Loucy (cell line): ENCODE measurements at regions not wholly inside any gene's neighbourhood (a gene's known extent, or its start where the extent isn't known, plus 50 kb on each side); places are given as distances from the start of the nearest gene placed in this dataset.

Experiments
- H2AFZ ChIP-seq: fragments of 200-600 bp; sonication (generic); 2 replicates; pipeline ENCODE4 v1.6.0; 2016; ENCODE audit warnings: antibody characterized with exemption, mild to moderate bottlenecking, low read length, moderate library complexity
- H3F3A ChIP-seq: fragments of 200-600 bp; 2 replicates; pipeline ENCODE4 v1.6.0; 2016; ENCODE audit warnings: antibody characterized with exemption, low read depth, mild to moderate bottlenecking
- H3K27me3 ChIP-seq: fragments of 200-600 bp; sonication (generic); 2 replicates; pipeline ENCODE4 v1.6.1; 2014; ENCODE audit warnings: low read length, mild to moderate bottlenecking; ENCODE audit not compliant: insufficient read depth, poor library complexity, severe bottlenecking
- H3K36me3 ChIP-seq: fragments of 200-600 bp; sonication (generic); 2 replicates; pipeline ENCODE4 v1.6.1; 2016; ENCODE audit warnings: low read length; ENCODE audit not compliant: insufficient read depth
- H3K4me1 ChIP-seq: fragments of 200-600 bp; sonication (generic); 2 replicates; pipeline ENCODE4 v1.5.1; 2014; ENCODE audit warnings: low read length, mild to moderate bottlenecking; ENCODE audit not compliant: insufficient read depth, poor library complexity, severe bottlenecking
- H3K4me2 ChIP-seq: fragments of 200-600 bp; sonication (generic); 2 replicates; pipeline ENCODE4 v1.6.0; 2014; ENCODE audit warnings: antibody characterized with exemption, low read length, low read depth, mild to moderate bottlenecking; ENCODE audit not compliant: poor library complexity, severe bottlenecking
- H3K4me3 ChIP-seq: fragments of 200-600 bp; sonication (generic); 2 replicates; pipeline ENCODE4 v1.5.1; 2014; ENCODE audit warnings: low read length, mild to moderate bottlenecking, mixed read lengths; ENCODE audit not compliant: poor library complexity, severe bottlenecking
- H3K79me2 ChIP-seq: fragments of 200-600 bp; sonication (generic); 2 replicates; pipeline ENCODE4 v1.6.1; 2014; ENCODE audit warnings: low read length; ENCODE audit not compliant: insufficient read depth
- H3K9ac ChIP-seq: fragments of 200-600 bp; sonication (generic); 2 replicates; pipeline ENCODE4 v1.6.0; 2014; ENCODE audit warnings: mild to moderate bottlenecking, low read depth, low read length, moderate library complexity; ENCODE audit not compliant: poor library complexity, severe bottlenecking
- H3K9me2 ChIP-seq: fragments of 200-600 bp; sonication (generic); replicated peaks from 2 replicates; pipeline ENCODE4 v1.6.1; 2016; ENCODE audit warnings: low read depth, low read length, mixed read lengths
- H3K9me3 ChIP-seq: fragments of 200-600 bp; sonication (generic); 2 replicates; pipeline ENCODE4 v1.6.1; 2014; ENCODE audit warnings: mild to moderate bottlenecking, antibody characterized with exemption, low read length, low read depth; ENCODE audit not compliant: insufficient read depth
- H4K20me1 ChIP-seq: fragments of 200-600 bp; sonication (generic); 2 replicates; pipeline ENCODE4 v1.6.0; 2014; ENCODE audit warnings: antibody characterized with exemption, low read length, mild to moderate bottlenecking; ENCODE audit not compliant: insufficient read depth, poor library complexity, severe bottlenecking
- EZH2phosphoT487 ChIP-seq: fragments of 200-600 bp; IDR thresholded peaks from 2 replicates; pipeline ENCODE4 v1.6.1; 2018; ENCODE audit warnings: antibody characterized with exemption, mild to moderate bottlenecking, moderate library complexity, borderline replicate concordance
- TF ChIP-seq, protein P1 (sequence below): fragments of 200-600 bp; sonication (generic); conservative IDR thresholded peaks from 2 replicates; pipeline ENCODE4 v1.5.1; 2014; ENCODE audit warnings: mild to moderate bottlenecking, antibody characterized with exemption, low read length

- H4K20me1 ChIP-seq = no peaks in the 10 kb centered on the region
- no peaks in the 10 kb centered on the region for H3K4me1 ChIP-seq
- H3K27me3 ChIP-seq = no peaks in the 10 kb centered on the region
- no peak overlapping the region for H3K4me3 ChIP-seq
- no peaks in the 10 kb centered on the region for H3K79me2 ChIP-seq
- no peak overlapping the region for H2AFZ ChIP-seq
- no peak overlapping the region for H3K9ac ChIP-seq
- 0 out of 2 replicates have a peak, but pooled peaks cover 3% of the 10 kb centered on the region for H3K9me3 ChIP-seq
- no peaks in the 10 kb centered on the region for H3K36me3 ChIP-seq
- H3K9me2 ChIP-seq = no peaks in the 10 kb centered on the region
- H3K4me2 ChIP-seq = no peak overlapping the region
- TF ChIP-seq, protein P1, sequence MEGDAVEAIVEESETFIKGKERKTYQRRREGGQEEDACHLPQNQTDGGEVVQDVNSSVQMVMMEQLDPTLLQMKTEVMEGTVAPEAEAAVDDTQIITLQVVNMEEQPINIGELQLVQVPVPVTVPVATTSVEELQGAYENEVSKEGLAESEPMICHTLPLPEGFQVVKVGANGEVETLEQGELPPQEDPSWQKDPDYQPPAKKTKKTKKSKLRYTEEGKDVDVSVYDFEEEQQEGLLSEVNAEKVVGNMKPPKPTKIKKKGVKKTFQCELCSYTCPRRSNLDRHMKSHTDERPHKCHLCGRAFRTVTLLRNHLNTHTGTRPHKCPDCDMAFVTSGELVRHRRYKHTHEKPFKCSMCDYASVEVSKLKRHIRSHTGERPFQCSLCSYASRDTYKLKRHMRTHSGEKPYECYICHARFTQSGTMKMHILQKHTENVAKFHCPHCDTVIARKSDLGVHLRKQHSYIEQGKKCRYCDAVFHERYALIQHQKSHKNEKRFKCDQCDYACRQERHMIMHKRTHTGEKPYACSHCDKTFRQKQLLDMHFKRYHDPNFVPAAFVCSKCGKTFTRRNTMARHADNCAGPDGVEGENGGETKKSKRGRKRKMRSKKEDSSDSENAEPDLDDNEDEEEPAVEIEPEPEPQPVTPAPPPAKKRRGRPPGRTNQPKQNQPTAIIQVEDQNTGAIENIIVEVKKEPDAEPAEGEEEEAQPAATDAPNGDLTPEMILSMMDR = no peak
- no peak for TF ChIP-seq EZH2phosphoT487
- no peaks in the 10 kb centered on the region for H3F3A ChIP-seq
Measured at GRCh38 chr7:23913016-23913415, 203.0 kb downstream of the STK31 start.

DNA sequence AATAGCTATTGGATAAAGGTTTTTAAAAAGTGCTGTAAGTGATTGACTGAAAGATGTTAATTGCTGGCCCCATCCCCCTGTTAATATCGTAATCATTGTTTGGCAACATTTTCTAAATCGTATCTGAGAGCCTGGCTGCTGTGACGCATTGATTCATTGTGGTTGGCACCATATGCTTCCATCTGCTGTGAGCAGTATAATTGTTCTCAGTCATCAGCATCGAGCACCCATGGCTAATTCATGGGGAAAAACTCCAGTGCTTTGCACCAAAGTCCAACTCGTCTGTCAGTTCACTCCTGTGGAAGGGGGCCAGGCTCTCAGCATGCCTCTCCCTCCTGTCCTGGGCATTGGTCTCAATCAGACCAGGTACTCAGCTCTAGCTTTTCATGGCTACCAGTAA, 205.2 kb downstream of the STK31 start:
- Histone ChIP-seq H4K20me1 (no peaks in the 10 kb centered on the region), H3K4me3 (no peak overlapping the region), H3K36me3 (no peaks in the 10 kb centered on the region), H2AFZ (no peak overlapping the region), H3K27me3 (no peaks in the 10 kb centered on the region), H3F3A (no peaks in the 10 kb centered on the region), H3K9ac (no peak overlapping the region), H3K9me2 (no peaks in the 10 kb centered on the region), H3K4me2 (no peak overlapping the region), H3K79me2 (no peaks in the 10 kb centered on the region), H3K4me1 (no peaks in the 10 kb centered on the region), H3K9me3 (0 out of 2 replicates have a peak, but pooled peaks cover 3% of the 10 kb centered on the region)
- no peak for TF ChIP-seq EZH2phosphoT487
- TF ChIP-seq, protein P1 = no peak

GRCh38 chr7:23918286-23918685, 208.3 kb downstream of the STK31 start:
- Histone ChIP-seq H3K9ac (no peak overlapping the region), H3K9me3 (no peaks in the 10 kb centered on the region), H4K20me1 (no peaks in the 10 kb centered on the region), H3F3A (no peaks in the 10 kb centered on the region), H3K4me2 (no peak overlapping the region), H3K4me3 (no peak overlapping the region), H3K9me2 (no peaks in the 10 kb centered on the region), H3K4me1 (no peaks in the 10 kb centered on the region), H3K27me3 (no peaks in the 10 kb centered on the region), H3K36me3 (no peaks in the 10 kb centered on the region), H3K79me2 (no peaks in the 10 kb centered on the region), H2AFZ (no peak overlapping the region)
- TF ChIP-seq, protein P1 = no peak
